Caco-2 (cell line): ENCODE measurements at regions not wholly inside any gene's neighbourhood (a gene's known extent, or its start where the extent isn't known, plus 50 kb on each side); places are given as distances from the start of the nearest gene placed in this dataset.

ENCODE experiments used
- BruUV-seq: library from RNA; stranded (reverse); fragments of 400-500 nt; replicated peaks from 2 replicates; lab custom pipeline; 2021; lab: Mats Ljungman, UMichigan
- CTCF ChIA-PET: fragments of 300-600 bp; sonication (Branson Sonifier 250); formaldehyde crosslinking; loops from one replicate; lab custom pipeline; 2022; ENCODE audit warnings: antibody characterized with exemption; lab: Charles Lee
- POLR2A ChIA-PET: fragments of 300-600 bp; sonication (Branson Sonifier 250); formaldehyde crosslinking; loops from one replicate; lab custom pipeline; 2022; ENCODE audit warnings: antibody characterized with exemption; lab: Charles Lee
- DNase-seq, 2 experiments: peaks; one replicate each; pipeline versions ENCODE4 v3.0.0 to v3.0.0-alpha.2; 2020 to 2022
- H3K27me3 ChIP-seq: replicated peaks from 2 replicates; pipeline ENCODE4 v1.6.0; 2011; ENCODE audit warnings: low read length; ENCODE audit not compliant: control insufficient read depth, insufficient read depth
- H3K36me3 ChIP-seq: 2 replicates; pipeline ENCODE4 v1.5.1; 2011; ENCODE audit warnings: low read length; ENCODE audit not compliant: control insufficient read depth, insufficient read depth
- H3K4me1 ChIP-seq: fragments of 250-450 bp; sonication (Bioruptor Pico); 2 replicates; pipeline ENCODE4 v1.5.1; 2020; ENCODE audit warnings: mild to moderate bottlenecking
- H3K4me3 ChIP-seq: 2 replicates; pipeline ENCODE4 v1.5.1; 2011; ENCODE audit warnings: low read depth, mild to moderate bottlenecking, control low read depth, low read length
- H3K9me3 ChIP-seq: fragments of 250-450 bp; sonication (Bioruptor Pico); 2 replicates; pipeline ENCODE4 v1.5.1; 2020; ENCODE audit warnings: mild to moderate bottlenecking, moderate library complexity
- H3K27ac Mint-ChIP-seq: one replicate; pipeline ENCODE4 v1.8.0; 2022; ENCODE audit warnings: mixed read lengths; ENCODE audit not compliant: unreplicated experiment
- H3K27me3 Mint-ChIP-seq: one replicate; pipeline ENCODE4 v1.8.0; 2022; ENCODE audit warnings: mixed read lengths; ENCODE audit not compliant: insufficient read depth, unreplicated experiment
- H3K36me3 Mint-ChIP-seq: one replicate; pipeline ENCODE4 v1.8.0; 2022; ENCODE audit warnings: mild to moderate bottlenecking, mixed read lengths; ENCODE audit not compliant: insufficient read depth, unreplicated experiment
- H3K4me1 Mint-ChIP-seq: one replicate; pipeline ENCODE4 v1.8.0; 2022; ENCODE audit warnings: low read depth, mixed read lengths; ENCODE audit not compliant: unreplicated experiment
- H3K4me3 Mint-ChIP-seq: one replicate; pipeline ENCODE4 v1.8.0; 2022; ENCODE audit warnings: mild to moderate bottlenecking, moderate library complexity, mixed read lengths; ENCODE audit not compliant: unreplicated experiment
- H3K9me3 Mint-ChIP-seq: one replicate; pipeline ENCODE4 v1.8.0; 2022; ENCODE audit warnings: mixed read lengths; ENCODE audit not compliant: unreplicated experiment
- intact Hi-C: fragments of 100-400 bp; cut with micrococcal nuclease; formaldehyde crosslinking; loops from one replicate; pipeline ENCODE4 v1.10.0; 2022; ENCODE audit not compliant: unreplicated experiment
- TF ChIP-seq, protein P1 (sequence below), 2 experiments: fragments of 200-600 bp in 1 of 2; IDR thresholded peaks; 1 replicate in 1 of 2; 2 replicates in 1 of 2; pipeline versions ENCODE4 v1.5.1 to v1.8.0; 2011 to 2022; ENCODE audit warnings: antibody characterized with exemption in 1 of 2, control low read depth in 1 of 2, inconsistent platforms in 1 of 2, low read depth in 1 of 2, low read length in 1 of 2, mild to moderate bottlenecking in 1 of 2, moderate library complexity in 1 of 2; ENCODE audit not compliant: insufficient read depth in 1 of 2, severe bottlenecking in 1 of 2, unreplicated experiment in 1 of 2

DNA sequence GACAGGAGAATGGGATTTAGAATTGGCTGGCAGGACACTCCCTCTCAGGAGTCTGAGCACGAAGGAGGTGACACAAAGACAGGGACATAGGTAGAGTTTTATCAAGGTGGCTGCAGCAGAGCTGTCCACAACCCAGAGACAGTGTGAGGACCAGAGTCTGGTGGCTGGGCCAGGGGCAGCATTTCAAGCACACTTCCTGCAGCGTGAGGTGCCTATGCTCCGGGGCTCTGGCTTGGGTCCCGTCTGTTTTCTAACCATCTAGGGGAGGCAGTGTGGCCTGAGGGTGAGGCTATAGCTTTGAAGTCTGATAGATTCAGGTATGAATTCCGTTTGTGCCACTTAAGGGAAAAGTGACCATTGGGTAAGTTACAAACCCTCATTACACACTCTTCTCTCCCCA lies 222.7 kb upstream of the ZMIZ1 start:
- Mint-ChIP-seq H3K27ac (no peak overlapping the region), H3K4me3 (no peak overlapping the region), H3K4me1 (no peaks in the 10 kb centered on the region), H3K36me3 (no peaks in the 10 kb centered on the region), H3K27me3 (peaks cover 9% of the 10 kb centered on the region), H3K9me3 (peaks cover 27% of the 10 kb centered on the region)
- BruUV-seq: no TSS peak
- TF ChIP-seq, protein P1, sequence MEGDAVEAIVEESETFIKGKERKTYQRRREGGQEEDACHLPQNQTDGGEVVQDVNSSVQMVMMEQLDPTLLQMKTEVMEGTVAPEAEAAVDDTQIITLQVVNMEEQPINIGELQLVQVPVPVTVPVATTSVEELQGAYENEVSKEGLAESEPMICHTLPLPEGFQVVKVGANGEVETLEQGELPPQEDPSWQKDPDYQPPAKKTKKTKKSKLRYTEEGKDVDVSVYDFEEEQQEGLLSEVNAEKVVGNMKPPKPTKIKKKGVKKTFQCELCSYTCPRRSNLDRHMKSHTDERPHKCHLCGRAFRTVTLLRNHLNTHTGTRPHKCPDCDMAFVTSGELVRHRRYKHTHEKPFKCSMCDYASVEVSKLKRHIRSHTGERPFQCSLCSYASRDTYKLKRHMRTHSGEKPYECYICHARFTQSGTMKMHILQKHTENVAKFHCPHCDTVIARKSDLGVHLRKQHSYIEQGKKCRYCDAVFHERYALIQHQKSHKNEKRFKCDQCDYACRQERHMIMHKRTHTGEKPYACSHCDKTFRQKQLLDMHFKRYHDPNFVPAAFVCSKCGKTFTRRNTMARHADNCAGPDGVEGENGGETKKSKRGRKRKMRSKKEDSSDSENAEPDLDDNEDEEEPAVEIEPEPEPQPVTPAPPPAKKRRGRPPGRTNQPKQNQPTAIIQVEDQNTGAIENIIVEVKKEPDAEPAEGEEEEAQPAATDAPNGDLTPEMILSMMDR (IDR thresholded peaks at IDR 0.05; ENCODE audit: insufficient read depth in 1 of 2, low read depth in 1 of 2, low read length in 1 of 2, severe bottlenecking in 1 of 2, unreplicated experiment in 1 of 2): no peak
- H3K27me3 ChIP-seq: no peaks in the 10 kb centered on the region
- H3K4me3 ChIP-seq: no peak overlapping the region
- intact Hi-C loops: no loop called here
- no peaks in the 10 kb centered on the region for H3K4me1 ChIP-seq
- H3K9me3 ChIP-seq: no peaks in the 10 kb centered on the region
- POLR2A ChIA-PET: no interaction called here
- DNase-seq: peak in 1 of 2 experiments; percentile 7
- H3K36me3 ChIP-seq: no peaks in the 10 kb centered on the region
- CTCF ChIA-PET: no interaction called here

- intact Hi-C loops: no loop called here
- no TSS peak for BruUV-seq
- POLR2A ChIA-PET: no interaction called here
Measured at GRCh38 chr10:78846760-78847159, 222.0 kb upstream of the ZMIZ1 start.

GRCh38 chr10:78847485-78847884 lies 221.3 kb upstream of the ZMIZ1 start:
- no peak overlapping the region for H3K4me3 Mint-ChIP-seq
- no peaks in the 10 kb centered on the region for H3K36me3 ChIP-seq
- BruUV-seq: no TSS peak
- H3K4me1 Mint-ChIP-seq: no peaks in the 10 kb centered on the region
- H3K36me3 Mint-ChIP-seq: no peaks in the 10 kb centered on the region
- H3K4me3 ChIP-seq: no peak overlapping the region
- POLR2A ChIA-PET: no interaction called here
- H3K27ac Mint-ChIP-seq: no peak overlapping the region
- H3K9me3 ChIP-seq: no peaks in the 10 kb centered on the region
- no peaks in the 10 kb centered on the region for H3K27me3 ChIP-seq
- peaks cover 14% of the 10 kb centered on the region for H3K9me3 Mint-ChIP-seq
- no peak for DNase-seq
- intact Hi-C loops: no loop called here
- peaks cover 3% of the 10 kb centered on the region for H3K27me3 Mint-ChIP-seq
- CTCF ChIA-PET: no interaction called here
- no peaks in the 10 kb centered on the region for H3K4me1 ChIP-seq
- TF ChIP-seq, protein P1 (IDR thresholded peaks at IDR 0.05; ENCODE audit: insufficient read depth in 1 of 2, low read depth in 1 of 2, low read length in 1 of 2, severe bottlenecking in 1 of 2, unreplicated experiment in 1 of 2): no peak

More at GRCh38 chr10:78846760-78847159, 222.0 kb upstream of the ZMIZ1 start:
- no peak overlapping the region for H3K27ac Mint-ChIP-seq
- H3K4me3 Mint-ChIP-seq: no peak overlapping the region
- Histone ChIP-seq H3K9me3 (no peaks in the 10 kb centered on the region), H3K4me1 (no peaks in the 10 kb centered on the region), H3K27me3 (no peaks in the 10 kb centered on the region), H3K4me3 (no peak overlapping the region), H3K36me3 (no peaks in the 10 kb centered on the region)
- H3K9me3 Mint-ChIP-seq: peaks cover 20% of the 10 kb centered on the region
- peak in 1 of 2 experiments; percentile 17 for DNase-seq
- H3K4me1 Mint-ChIP-seq: no peaks in the 10 kb centered on the region
- CTCF ChIA-PET: no interaction called here
- TF ChIP-seq, protein P1 (IDR thresholded peaks at IDR 0.05; ENCODE audit: insufficient read depth in 1 of 2, low read depth in 1 of 2, low read length in 1 of 2, severe bottlenecking in 1 of 2, unreplicated experiment in 1 of 2): no peak
- peaks cover 3% of the 10 kb centered on the region for H3K27me3 Mint-ChIP-seq
- H3K36me3 Mint-ChIP-seq: no peaks in the 10 kb centered on the region
